Subcutaneous abdominal adipose tissue (tissue), 5 donors: ENCODE measurements at regions not wholly inside any gene's neighbourhood (a gene's known extent, or its start where the extent isn't known, plus 50 kb on each side); places are given as distances from the start of the nearest gene placed in this dataset.

Experiments
- H3K27ac ChIP-seq: one replicate; pipeline ENCODE4 v1.7.0; 2013; ENCODE audit warnings: low read depth, mild to moderate bottlenecking, inconsistent platforms, low read length, moderate library complexity
- H3K27me3 ChIP-seq, 5 donors: one replicate each; pipeline ENCODE4 v1.7.0; 2013; ENCODE audit warnings: low read length in 5 of 5, inconsistent platforms in 1 of 5; ENCODE audit not compliant: control insufficient read depth in 5 of 5, insufficient read depth in 4 of 5
- H3K36me3 ChIP-seq, 5 donors: one replicate each; pipeline ENCODE4 v1.7.0; 2013; ENCODE audit warnings: low read length in 5 of 5; ENCODE audit not compliant: control insufficient read depth in 5 of 5, insufficient read depth in 5 of 5
- H3K4me1 ChIP-seq, 5 donors: one replicate each; pipeline ENCODE4 v1.7.0; 2013; ENCODE audit warnings: low read length in 5 of 5, mild to moderate bottlenecking in 3 of 5, moderate library complexity in 1 of 5; ENCODE audit not compliant: control insufficient read depth in 5 of 5, insufficient read depth in 5 of 5
- H3K4me3 ChIP-seq, 5 donors: one replicate each; pipeline ENCODE4 v1.7.0; 2013; ENCODE audit warnings: low read length in 5 of 5, low read depth in 1 of 5
- H3K9ac ChIP-seq, 5 donors: one replicate each; pipeline ENCODE4 v1.7.0; 2013; ENCODE audit warnings: low read length in 5 of 5, mild to moderate bottlenecking in 4 of 5, moderate library complexity in 3 of 5
- H3K9me3 ChIP-seq, 5 donors: one replicate each; pipeline ENCODE4 v1.7.0; 2013; ENCODE audit warnings: low read length in 5 of 5; ENCODE audit not compliant: control insufficient read depth in 5 of 5
- donor health status: healthy.
- donor health status: healthy.
- donor health status: healthy.
- donor health status: healthy.
- donor health status: healthy.

- Histone ChIP-seq H3K4me3 (no peak overlapping the region), H3K27ac (no peak overlapping the region), H3K36me3 (no peaks in the 10 kb centered on the region), H3K9me3 (no peaks in the 10 kb centered on the region), H3K4me1 (no peaks in the 10 kb centered on the region), H3K27me3 (no peaks in the 10 kb centered on the region), H3K9ac (no peak overlapping the region)
These were observed 254.6 kb downstream of the MEIS1 start for GRCh38 chr2:66689456-66690051.

GRCh38 chr2:66691031-66691965 lies 256.4 kb downstream of the MEIS1 start:
- Histone ChIP-seq H3K9ac (no peak overlapping the region), H3K4me1 (no peaks in the 10 kb centered on the region)

GRCh38 chr2:66692521-66693054 lies 257.7 kb downstream of the MEIS1 start:
- no peak overlapping the region for H3K9ac ChIP-seq
- H3K9me3 ChIP-seq = no peaks in the 10 kb centered on the region
- no peak overlapping the region for H3K4me3 ChIP-seq
- H3K27me3 ChIP-seq = no peaks in the 10 kb centered on the region
- H3K4me1 ChIP-seq = no peaks in the 10 kb centered on the region
- no peak overlapping the region for H3K27ac ChIP-seq
- no peaks in the 10 kb centered on the region for H3K36me3 ChIP-seq

More at GRCh38 chr2:66691031-66691965, 256.4 kb downstream of the MEIS1 start:
- no peaks in the 10 kb centered on the region for H3K36me3 ChIP-seq
- H3K27me3 ChIP-seq = no peaks in the 10 kb centered on the region
- no peak overlapping the region for H3K4me3 ChIP-seq
- H3K27ac ChIP-seq = no peak overlapping the region
- H3K9me3 ChIP-seq = no peaks in the 10 kb centered on the region

- no peaks in the 10 kb centered on the region for H3K9me3 ChIP-seq
- H3K36me3 ChIP-seq = no peaks in the 10 kb centered on the region
- H3K4me1 ChIP-seq = no peaks in the 10 kb centered on the region
- H3K4me3 ChIP-seq = no peak overlapping the region
- no peaks in the 10 kb centered on the region for H3K27me3 ChIP-seq
- H3K9ac ChIP-seq = no peak overlapping the region
- H3K27ac ChIP-seq = no peak overlapping the region
These were observed 258.4 kb downstream of the MEIS1 start for GRCh38 chr2:66693076-66693965.

- Histone ChIP-seq H3K27me3 (no peaks in the 10 kb centered on the region), H3K4me3 (no peak overlapping the region), H3K9me3 (no peaks in the 10 kb centered on the region), H3K27ac (no peak overlapping the region), H3K4me1 (no peaks in the 10 kb centered on the region), H3K9ac (no peak overlapping the region), H3K36me3 (no peaks in the 10 kb centered on the region)
These were observed 259.3 kb downstream of the MEIS1 start for GRCh38 chr2:66694087-66694860.

GRCh38 chr2:66695226-66695735 lies 260.4 kb downstream of the MEIS1 start:
- no peak overlapping the region for H3K4me3 ChIP-seq
- no peak overlapping the region for H3K27ac ChIP-seq
- H3K27me3 ChIP-seq = no peaks in the 10 kb centered on the region

GRCh38 chr2:66696374-66696773 lies 261.4 kb downstream of the MEIS1 start:
- no peak overlapping the region for H3K9ac ChIP-seq
- H3K27ac ChIP-seq = no peak overlapping the region
- no peaks in the 10 kb centered on the region for H3K36me3 ChIP-seq
- H3K4me3 ChIP-seq = no peak overlapping the region
- no peaks in the 10 kb centered on the region for H3K4me1 ChIP-seq
- no peaks in the 10 kb centered on the region for H3K27me3 ChIP-seq
- no peaks in the 10 kb centered on the region for H3K9me3 ChIP-seq

More at GRCh38 chr2:66695226-66695735, 260.4 kb downstream of the MEIS1 start:
- Histone ChIP-seq H3K36me3 (no peaks in the 10 kb centered on the region), H3K4me1 (no peaks in the 10 kb centered on the region), H3K9me3 (no peaks in the 10 kb centered on the region), H3K9ac (no peak overlapping the region)

GRCh38 chr2:66696886-66697285 lies 262.0 kb downstream of the MEIS1 start:
- no peak overlapping the region for H3K4me3 ChIP-seq

GRCh38 chr2:66697366-66697765 lies 262.4 kb downstream of the MEIS1 start:
- Histone ChIP-seq H3K4me3 (no peak overlapping the region), H3K27me3 (no peaks in the 10 kb centered on the region), H3K36me3 (no peaks in the 10 kb centered on the region)

More at GRCh38 chr2:66696886-66697285, 262.0 kb downstream of the MEIS1 start:
- Histone ChIP-seq H3K36me3 (no peaks in the 10 kb centered on the region), H3K9ac (no peak overlapping the region), H3K9me3 (no peaks in the 10 kb centered on the region), H3K27ac (no peak overlapping the region), H3K27me3 (no peaks in the 10 kb centered on the region), H3K4me1 (no peaks in the 10 kb centered on the region)

More at GRCh38 chr2:66697366-66697765, 262.4 kb downstream of the MEIS1 start:
- Histone ChIP-seq H3K27ac (no peak overlapping the region), H3K4me1 (no peaks in the 10 kb centered on the region), H3K9me3 (no peaks in the 10 kb centered on the region), H3K9ac (no peak overlapping the region)
